ENCODE measurements at regions not wholly inside any gene's neighbourhood (a gene's known extent, or its start where the extent isn't known, plus 50 kb on each side); places are given as distances from the start of the nearest gene placed in this dataset.
"Not testable (repeated sequence)": the region's sequence is repeated elsewhere in the genome, so short reads cannot be mapped to it uniquely, and the experiment has no call there.

GRCh38 chr14:37678916-37679315 lies 83.5 kb downstream of the TTC6 start:
- TF ChIP-seq CTCF (IDR thresholded peaks at IDR 0.05): no peak
- no peaks in the 10 kb centered on the region for H3K36me3 ChIP-seq (ENCODE audit: insufficient read depth in 1 of 2, low read depth in 1 of 2)
- H3K27me3 ChIP-seq (ENCODE audit: insufficient read depth in 3 of 3, low read length in 2 of 3): no peaks in the 10 kb centered on the region
- H3K4me3 ChIP-seq: no peak overlapping the region
- ATAC-seq: no peak
- WGBS, 3 donors: 89 to 95% (median 92%) methylated on average over 3 of the region's 3 CpGs
- H3K4me1 ChIP-seq: no peaks in the 10 kb centered on the region
- DNase-seq: no peak
- no peaks in the 10 kb centered on the region for H3K9me3 ChIP-seq
- no peak overlapping the region for H3K27ac ChIP-seq
- intact Hi-C loops (cut with DNase I): no loop called here

- DNase-seq (no peak), ATAC-seq (no peak)
- no peaks in the 10 kb centered on the region for H3K4me1 ChIP-seq
- H3K27ac ChIP-seq: no peak overlapping the region
- no peaks in the 10 kb centered on the region for H3K36me3 ChIP-seq (ENCODE audit: insufficient read depth in 1 of 2, low read depth in 1 of 2)
- no peak for TF ChIP-seq CTCF (IDR thresholded peaks at IDR 0.05)
- H3K9me3 ChIP-seq: no peaks in the 10 kb centered on the region
- intact Hi-C loops (cut with DNase I): no loop called here
- H3K4me3 ChIP-seq: no peak overlapping the region
- no peaks in the 10 kb centered on the region for H3K27me3 ChIP-seq (ENCODE audit: insufficient read depth in 3 of 3, low read length in 2 of 3)
- WGBS, 3 donors: 89 to 95% (median 92%) methylated on average over 3 of the region's 3 CpGs
Measured at GRCh38 chr14:37681486-37681885, 86.1 kb downstream of the TTC6 start.

- H3K27me3 ChIP-seq (ENCODE audit: insufficient read depth in 3 of 3, low read length in 2 of 3); H3K27ac ChIP-seq; H3K36me3 ChIP-seq (ENCODE audit: insufficient read depth in 1 of 2, low read depth in 1 of 2); H3K9me3 ChIP-seq; H3K4me3 ChIP-seq; DNase-seq; H3K4me1 ChIP-seq; ATAC-seq; intact Hi-C loops (cut with DNase I): not testable (repeated sequence)
Measured at GRCh38 chr14:37692680-37693079, 97.3 kb downstream of the TTC6 start.

GRCh38 chr14:37693420-37693819 lies 98.0 kb downstream of the TTC6 start:
- DNase-seq; H3K27me3 ChIP-seq (ENCODE audit: insufficient read depth in 3 of 3, low read length in 2 of 3); ATAC-seq; H3K9me3 ChIP-seq; H3K36me3 ChIP-seq (ENCODE audit: insufficient read depth in 1 of 2, low read depth in 1 of 2); H3K4me1 ChIP-seq; H3K27ac ChIP-seq; intact Hi-C loops (cut with DNase I); H3K4me3 ChIP-seq: not testable (repeated sequence)
- 69 to 82% (median 77%) methylated on average over 1 of the region's 1 CpG for WGBS, 3 donors

GRCh38 chr14:37695866-37696265 lies 100.4 kb downstream of the TTC6 start:
- no peak for TF ChIP-seq CTCF (IDR thresholded peaks at IDR 0.05)
- WGBS, 3 donors: 78 to 89% (median 88%) methylated on average over 1 of the region's 1 CpG

GRCh38 chr14:37697489-37698121 lies 102.2 kb downstream of the TTC6 start:
- ATAC-seq: no peak
- Histone ChIP-seq H3K9me3 (peaks cover 5% of the 10 kb centered on the region), H3K36me3 (ENCODE audit: insufficient read depth in 1 of 2, low read depth in 1 of 2) (no peaks in the 10 kb centered on the region), H3K27ac (no peak overlapping the region), H3K4me1 (no peaks in the 10 kb centered on the region), H3K27me3 (ENCODE audit: insufficient read depth in 3 of 3, low read length in 2 of 3) (no peaks in the 10 kb centered on the region), H3K4me3 (no peak overlapping the region)
- no peak for TF ChIP-seq CTCF (IDR thresholded peaks at IDR 0.05)
- DNase-seq: no peak
- intact Hi-C loops (cut with DNase I): no loop called here

More at GRCh38 chr14:37695866-37696265, 100.4 kb downstream of the TTC6 start:
- Histone ChIP-seq H3K9me3 (peaks cover 5% of the 10 kb centered on the region), H3K4me3 (no peak overlapping the region), H3K27me3 (ENCODE audit: insufficient read depth in 3 of 3, low read length in 2 of 3) (no peaks in the 10 kb centered on the region), H3K27ac (no peak overlapping the region), H3K4me1 (no peaks in the 10 kb centered on the region), H3K36me3 (ENCODE audit: insufficient read depth in 1 of 2, low read depth in 1 of 2) (no peaks in the 10 kb centered on the region)
- DNase-seq (no peak), ATAC-seq (no peak)
- intact Hi-C loops (cut with DNase I): no loop called here

Data from psoas muscle (tissue), 7 donors.